Esophagus squamous epithelium (tissue), 5 donors: ENCODE measurements at regions not wholly inside any gene's neighbourhood (a gene's known extent, or its start where the extent isn't known, plus 50 kb on each side); places are given as distances from the start of the nearest gene placed in this dataset.

Experiments used
- DNase-seq: peaks from one replicate; lab custom pipeline; 2025; lab: John Stamatoyannopoulos, UW
- H3K27ac ChIP-seq, 4 donors: fragments of 200-600 bp; sonication (generic); one replicate each; pipeline ENCODE4 v1.5.1; 2016 to 2019; ENCODE audit warnings: mild to moderate bottlenecking in 1 of 4
- H3K27me3 ChIP-seq, 4 donors: fragments of 200-600 bp; sonication (generic); 1 replicate in 3 of 4; 2 replicates in 1 of 4; pipeline versions ENCODE4 v1.5.1 to v1.6.0; 2017 to 2021; ENCODE audit warnings: antibody characterized with exemption in 1 of 4
- H3K36me3 ChIP-seq, 3 donors: fragments of 200-600 bp; sonication (generic); one replicate each; pipeline ENCODE4 v1.5.1; 2016 to 2019
- H3K4me1 ChIP-seq, 3 donors: fragments of 200-600 bp; sonication (generic); one replicate each; pipeline ENCODE4 v1.5.1; 2017 to 2019
- H3K4me3 ChIP-seq, 4 donors: fragments of 200-600 bp; sonication (generic); 1 replicate in 3 of 4; 2 replicates in 1 of 4; pipeline ENCODE4 v1.5.1; 2016 to 2019; ENCODE audit warnings: mild to moderate bottlenecking in 2 of 4, moderate library complexity in 1 of 4
- H3K9me3 ChIP-seq, 3 donors: fragments of 200-600 bp; sonication (generic); one replicate each; pipeline ENCODE4 v1.5.1; 2016 to 2019
- CTCF ChIP-seq, 6 experiments: fragments of 450-650 bp in 4 of 6; fragments of 200-600 bp in 2 of 6; sonication (generic) in 2 of 6; IDR thresholded peaks; one replicate each; pipeline ENCODE4 v1.5.1; 2016 to 2019; ENCODE audit warnings: antibody characterized with exemption in 6 of 6, mild to moderate bottlenecking in 4 of 6, moderate library complexity in 4 of 6
- POLR2A ChIP-seq, 4 donors: fragments of 450-650 bp; IDR thresholded peaks; one replicate each; pipeline ENCODE4 v1.6.1; 2017; ENCODE audit warnings: antibody characterized with exemption in 4 of 4, mild to moderate bottlenecking in 4 of 4, moderate library complexity in 3 of 4
- WGBS, 2 donors: methylation state at CpG; one replicate each; pipeline ENCODE4 v1.1.5; 2018; 5-methylcytosine and 5-hydroxymethylcytosine counted together
- intact Hi-C: fragments of 100-400 bp; cut with DNase I; formaldehyde crosslinking; loops from one replicate; pipeline ENCODE4 v1.15.0; 2022
- donor health status: DM: yes; HTN: yes; CAD: no.

GRCh38 chrX:40852586-40852985, 117.2 kb upstream of the MED14 start:
- H3K4me1 ChIP-seq, result peaks cover 0 to 5% (median 0%) of the 10 kb centered on the region in 3 donors
- H3K36me3 ChIP-seq, result no peaks in the 10 kb centered on the region
- no peak for DNase-seq
- no peaks in the 10 kb centered on the region for H3K9me3 ChIP-seq
- intact Hi-C loops, result no loop called here
- no peaks in the 10 kb centered on the region for H3K27me3 ChIP-seq
- H3K27ac ChIP-seq, result no peak overlapping the region
- TF ChIP-seq CTCF (IDR thresholded peaks at IDR 0.05) (no peak), POLR2A (IDR thresholded peaks at IDR 0.05) (no peak)
- no peak overlapping the region for H3K4me3 ChIP-seq

- H3K9me3 ChIP-seq, result no peaks in the 10 kb centered on the region
- TF ChIP-seq POLR2A (IDR thresholded peaks at IDR 0.05) (no peak), CTCF (IDR thresholded peaks at IDR 0.05) (no peak)
- H3K36me3 ChIP-seq, result no peaks in the 10 kb centered on the region
- no peak overlapping the region for H3K27ac ChIP-seq
- H3K27me3 ChIP-seq, result no peaks in the 10 kb centered on the region
- DNase-seq, result no peak
- H3K4me1 ChIP-seq, result peaks cover 0 to 5% (median 0%) of the 10 kb centered on the region in 3 donors
- H3K4me3 ChIP-seq, result no peak overlapping the region
- intact Hi-C loops, result no loop called here
- 38 to 70% methylated on average over 3 to 4 of the region's 4 CpGs for WGBS, 2 donors
Observed at GRCh38 chrX:40853004-40853815, 117.9 kb upstream of the MED14 start.

GRCh38 chrX:40853816-40854123, 118.4 kb upstream of the MED14 start:
- Histone ChIP-seq H3K27me3 (no peaks in the 10 kb centered on the region), H3K4me1 (peaks cover 0 to 5% (median 0%) of the 10 kb centered on the region in 3 donors), H3K36me3 (no peaks in the 10 kb centered on the region), H3K9me3 (no peaks in the 10 kb centered on the region), H3K4me3 (no peak overlapping the region), H3K27ac (no peak overlapping the region)
- TF ChIP-seq POLR2A (IDR thresholded peaks at IDR 0.05) (no peak), CTCF (IDR thresholded peaks at IDR 0.05) (no peak)
- DNase-seq, result no peak
- intact Hi-C loops, result no loop called here

- Histone ChIP-seq H3K4me3 (no peak overlapping the region), H3K9me3 (no peaks in the 10 kb centered on the region), H3K27ac (no peak overlapping the region), H3K4me1 (peaks cover 0 to 5% (median 0%) of the 10 kb centered on the region in 3 donors), H3K36me3 (no peaks in the 10 kb centered on the region), H3K27me3 (no peaks in the 10 kb centered on the region)
- TF ChIP-seq CTCF (IDR thresholded peaks at IDR 0.05) (no peak), POLR2A (IDR thresholded peaks at IDR 0.05) (no peak)
- DNase-seq, result no peak
- 64% methylated on average over 1 of the region's 1 CpG; no CpG with 5 or more reads in 1 of the 2 donors for WGBS, 2 donors
- intact Hi-C loops, result no loop called here
Observed at GRCh38 chrX:40854242-40854641, 118.9 kb upstream of the MED14 start.

- intact Hi-C loops, result no loop called here
- TF ChIP-seq POLR2A (IDR thresholded peaks at IDR 0.05), result no peak
- no peak for TF ChIP-seq CTCF (IDR thresholded peaks at IDR 0.05)
Observed at GRCh38 chrX:40855411-40855810, 120.1 kb upstream of the MED14 start.

More at GRCh38 chrX:40855411-40855810, 120.1 kb upstream of the MED14 start:
- no peak overlapping the region for H3K27ac ChIP-seq
- H3K4me1 ChIP-seq, result peaks cover 0 to 5% (median 0%) of the 10 kb centered on the region in 3 donors
- H3K9me3 ChIP-seq, result no peaks in the 10 kb centered on the region
- H3K36me3 ChIP-seq, result no peaks in the 10 kb centered on the region
- no peak for DNase-seq
- H3K4me3 ChIP-seq, result no peak overlapping the region
- H3K27me3 ChIP-seq, result no peaks in the 10 kb centered on the region
